Endothelial cell of umbilical vein (primary cell): ENCODE measurements at regions not wholly inside any gene's neighbourhood (a gene's known extent, or its start where the extent isn't known, plus 50 kb on each side); places are given as distances from the start of the nearest gene placed in this dataset.

Experiments
- BruUV-seq: library from RNA; stranded (reverse); fragments of 400-500 nt; replicated peaks from 2 replicates; lab custom pipeline; 2021; lab: Mats Ljungman, UMichigan
- CTCF ChIA-PET: fragments of 300-600, 350-600 bp; sonication (Branson Sonifier 250); formaldehyde crosslinking; loops from one replicate; lab custom pipeline; 2021; ENCODE audit warnings: antibody characterized with exemption, inconsistent platforms; lab: Charles Lee
- POLR2A ChIA-PET: fragments of 300-600, 350-600 bp; sonication (Branson Sonifier 250); formaldehyde crosslinking; loops from one replicate; lab custom pipeline; 2021; ENCODE audit warnings: antibody characterized with exemption, inconsistent platforms; lab: Charles Lee
- DNase-seq: peaks from one replicate; pipeline ENCODE4 v3.0.0-alpha.2; 2011; ENCODE audit warnings: low read depth, low spot score
- FAIRE-seq: peaks from 2 replicates; lab custom pipeline; 2011; peaks lifted over from hg19 to GRCh38; lab: Jason Lieb, UNC
- H2AFZ ChIP-seq: 2 replicates; pipeline ENCODE4 v1.6.0; 2012; ENCODE audit warnings: low read depth, low read length, control low read depth, inconsistent platforms
- H3K27ac ChIP-seq: 2 replicates; pipeline ENCODE4 v1.5.1; 2011; ENCODE audit warnings: low read depth, mild to moderate bottlenecking, control low read depth, low read length, moderate library complexity; ENCODE audit not compliant: insufficient read depth
- H3K27me3 ChIP-seq, 2 experiments: 2 replicates each; pipeline versions ENCODE4 v1.6.0 to v1.6.1; 2011; ENCODE audit warnings: low read length in 2 of 2, mixed read lengths in 1 of 2; ENCODE audit not compliant: control insufficient read depth in 2 of 2, insufficient read depth in 2 of 2
- H3K36me3 ChIP-seq, 2 experiments: 2 replicates in 1 of 2; 3 replicates in 1 of 2; pipeline ENCODE4 v1.5.1; 2011; ENCODE audit warnings: low read length in 2 of 2, mild to moderate bottlenecking in 1 of 2, moderate library complexity in 1 of 2; ENCODE audit not compliant: control insufficient read depth in 2 of 2, insufficient read depth in 2 of 2; ENCODE audit errors: extremely low read depth in 1 of 2
- H3K4me1 ChIP-seq: 3 replicates; pipeline ENCODE4 v1.5.1; 2011; ENCODE audit warnings: mild to moderate bottlenecking, low read length; ENCODE audit not compliant: control insufficient read depth, insufficient read depth; ENCODE audit errors: extremely low read depth
- H3K4me2 ChIP-seq: 2 replicates; pipeline ENCODE4 v1.6.1; 2011; ENCODE audit warnings: low read length, control low read depth, mixed read lengths; ENCODE audit not compliant: insufficient read depth
- H3K4me3 ChIP-seq, 3 experiments: fragments of 200-600 bp in 1 of 3; sonication (generic), shearing (Covaris generic) in 1 of 3; replicated peaks in 1 of 3; 2 replicates each; pipeline ENCODE4 v1.5.1; 2011 to 2016; ENCODE audit warnings: control low read depth in 3 of 3, low read length in 3 of 3, mild to moderate bottlenecking in 2 of 3, inconsistent platforms in 1 of 3, low read depth in 1 of 3, moderate library complexity in 1 of 3; ENCODE audit not compliant: insufficient read depth in 1 of 3
- H3K79me2 ChIP-seq: 2 replicates; pipeline ENCODE4 v1.6.0; 2012; ENCODE audit warnings: low read length, inconsistent platforms; ENCODE audit not compliant: control insufficient read depth, insufficient read depth
- H3K9ac ChIP-seq: replicated peaks from 2 replicates; pipeline ENCODE3; 2011; ENCODE audit warnings: low read length, control low read depth; ENCODE audit not compliant: insufficient read depth; ENCODE audit errors: extremely low read depth
- H3K9me1 ChIP-seq: replicated peaks from 3 replicates; pipeline ENCODE4 v1.6.0; 2011; ENCODE audit warnings: mild to moderate bottlenecking, low read length; ENCODE audit not compliant: control insufficient read depth, insufficient read depth; ENCODE audit errors: extremely low read depth
- H3K9me3 ChIP-seq: replicated peaks from 2 replicates; pipeline ENCODE4 v1.5.1; 2012; ENCODE audit warnings: low read length, inconsistent platforms; ENCODE audit not compliant: control insufficient read depth, insufficient read depth
- H4K20me1 ChIP-seq: replicated peaks from 2 replicates; pipeline ENCODE3; 2011; ENCODE audit warnings: mild to moderate bottlenecking, low read length; ENCODE audit not compliant: control insufficient read depth, insufficient read depth; ENCODE audit errors: extremely low read depth
- CTCF ChIP-seq, 2 donors: IDR thresholded peaks; 1 replicate in 1 of 2; 2 replicates in 1 of 2; pipeline ENCODE4 v1.5.1; 2011; ENCODE audit warnings: low read length in 2 of 2, mild to moderate bottlenecking in 2 of 2, moderate library complexity in 2 of 2, control low read depth in 1 of 2, inconsistent platforms in 1 of 2, low read depth in 1 of 2; ENCODE audit not compliant: insufficient read depth in 1 of 2; ENCODE audit errors: extremely low read depth in 1 of 2
- EZH2 ChIP-seq: IDR thresholded peaks from 2 replicates; pipeline ENCODE4 v1.6.1; 2012; ENCODE audit warnings: borderline replicate concordance, low read depth, mild to moderate bottlenecking, moderate library complexity, low read length, inconsistent platforms; ENCODE audit not compliant: severe bottlenecking
- FOS ChIP-seq: IDR thresholded peaks from 2 replicates; pipeline ENCODE4 v1.6.1; 2011; ENCODE audit warnings: mild to moderate bottlenecking, low read length, moderate library complexity, borderline replicate concordance; ENCODE audit not compliant: insufficient read depth
- GATA2 ChIP-seq: IDR thresholded peaks from 2 replicates; pipeline ENCODE4 v1.7.0; 2011; ENCODE audit warnings: low read depth, mild to moderate bottlenecking, moderate library complexity, mixed read lengths, low read length; ENCODE audit not compliant: insufficient read length, insufficient read depth
- JUN ChIP-seq: IDR thresholded peaks from 2 replicates; pipeline ENCODE4 v1.6.1; 2011; ENCODE audit warnings: borderline replicate concordance, low read depth; ENCODE audit not compliant: insufficient read length, insufficient read depth
- MAX ChIP-seq: IDR thresholded peaks from 2 replicates; pipeline ENCODE4 v1.6.1; 2011; ENCODE audit not compliant: insufficient read depth, insufficient read length
- MYC ChIP-seq: IDR thresholded peaks from one replicate; pipeline ENCODE4 v1.6.1; 2011; ENCODE audit warnings: mild to moderate bottlenecking, low read depth, low read length
- POLR2A ChIP-seq: IDR thresholded peaks from 2 replicates; pipeline ENCODE4 v1.6.1; 2012; ENCODE audit warnings: low read depth, mild to moderate bottlenecking, control low read depth, low read length
- POLR2AphosphoS5 ChIP-seq: IDR thresholded peaks from 2 replicates; pipeline ENCODE4 v1.6.1; 2012; ENCODE audit warnings: low read depth, mild to moderate bottlenecking, control low read depth, low read length, moderate library complexity; ENCODE audit not compliant: insufficient read depth
- dilution Hi-C: fragments of 300-500 bp; cut with MboI; formaldehyde crosslinking; loops from one replicate; pipeline ENCODE4 v1.15.0; 2019; ENCODE audit warnings: low sequenced_read_pairs; ENCODE audit not compliant: extremely low pct_ligation_motif_present
- intact Hi-C: fragments of 100-400 bp; cut with micrococcal nuclease; formaldehyde crosslinking; loops from one replicate; pipeline ENCODE4 v1.10.0; 2022

GRCh38 chr2:118216224-118216623 is 128.0 kb downstream of the INSIG2 start:
- no peak overlapping the region for H3K27ac ChIP-seq
- no peaks in the 10 kb centered on the region for H3K4me1 ChIP-seq
- ChIA-PET POLR2A (interaction anchor here (0.7 kb wide), 1 partner anchor 930 kb away, joined by 10 read pairs; no protein-coding TSS in a partner anchor), CTCF (interaction anchor here (0.8 to 5.0 kb wide), 4 partner anchors 169 to 666 kb away, joined by 3 to 28 read pairs (median 8); no protein-coding TSS in a partner anchor)
- peaks cover 3 to 21% of the 10 kb centered on the region in 2 experiments for H3K27me3 ChIP-seq
- H3K4me3 ChIP-seq = no peak overlapping the region
- intact Hi-C loops = no loop called here
- H3K9ac ChIP-seq = no peak overlapping the region
- H3K4me2 ChIP-seq = no peak overlapping the region
- no peaks in the 10 kb centered on the region for H3K79me2 ChIP-seq
- dilution Hi-C loops = no loop called here
- TF ChIP-seq MYC (no peak), GATA2 (no peak), CTCF (IDR thresholded peaks at IDR 0.05; ENCODE audit: extremely low read depth in 1 of 2, insufficient read depth in 1 of 2, low read depth in 1 of 2, low read length in 2 of 2) (no peak), FOS (no peak), EZH2 (no peak), MAX (no peak), JUN (no peak), POLR2A (no peak), POLR2AphosphoS5 (no peak)
- no peak overlapping the region for H2AFZ ChIP-seq
- H3K9me3 ChIP-seq = no peaks in the 10 kb centered on the region
- BruUV-seq = no TSS peak
- H4K20me1 ChIP-seq = no peaks in the 10 kb centered on the region
- FAIRE-seq (no peak), DNase-seq (no peak)
- no peaks in the 10 kb centered on the region for H3K36me3 ChIP-seq
- no peaks in the 10 kb centered on the region for H3K9me1 ChIP-seq
